HepG2 (cell line): ENCODE measurements at regions not wholly inside any gene's neighbourhood (a gene's known extent, or its start where the extent isn't known, plus 50 kb on each side); places are given as distances from the start of the nearest gene placed in this dataset.

Experiments
- ATAC-seq: fragments of 200-7000 bp; cut with Tn5 transposase; 3 replicates; pipeline ENCODE4 v1.9.1; 2020; ENCODE audit warnings: mild to moderate bottlenecking, moderate library complexity
- BruUV-seq: library from RNA; stranded (reverse); fragments of 400-500 nt; replicated peaks from 2 replicates; lab custom pipeline; 2021; lab: Mats Ljungman, UMichigan
- CTCF ChIA-PET: fragments of 300-600 bp; formaldehyde crosslinking; extraction: SDS; loops from one replicate; lab custom pipeline; 2021; ENCODE audit warnings: low total read pairs, inconsistent platforms, low intra/inter-chr PET ratio; lab: Yijun Ruan, JAX
- POLR2A ChIA-PET: fragments of 350-600 bp; sonication (Branson Sonifier 250); formaldehyde crosslinking; loops from one replicate; lab custom pipeline; 2020; ENCODE audit warnings: antibody characterized with exemption, inconsistent platforms; lab: Yijun Ruan, JAX
- DNase-seq: peaks from one replicate; pipeline ENCODE4 v3.0.0-alpha.2; 2015; ENCODE audit warnings: low spot score
- FAIRE-seq: peaks from 3 replicates; lab custom pipeline; 2011; peaks lifted over from hg19 to GRCh38; lab: Jason Lieb, UNC
- H2AFZ ChIP-seq: one replicate; pipeline ENCODE4 v1.6.1; 2011; ENCODE audit warnings: low read length, inconsistent platforms
- H3K27ac ChIP-seq: fragments of 300-600 bp; 3 replicates; pipeline ENCODE4 v1.8.0; 2011; ENCODE audit warnings: mixed run types, mild to moderate bottlenecking, mixed read lengths, low read length, inconsistent platforms; ENCODE audit not compliant: insufficient read depth; ENCODE audit errors: extremely low read length
- H3K27me3 ChIP-seq, 2 experiments: fragments of 200-600 bp in 1 of 2; 2 replicates in 1 of 2; 3 replicates in 1 of 2; pipeline versions ENCODE4 v1.6.0 to v1.8.0; 2011; ENCODE audit warnings: low read length in 2 of 2, mild to moderate bottlenecking in 2 of 2, moderate library complexity in 2 of 2, inconsistent platforms in 1 of 2; ENCODE audit not compliant: insufficient read depth in 2 of 2, control insufficient read depth in 1 of 2
- H3K36me3 ChIP-seq, 2 experiments: fragments of 200-600 bp in 1 of 2; replicated peaks in 1 of 2; 2 replicates in 1 of 2; 3 replicates in 1 of 2; pipeline versions ENCODE4 v1.5.1 to v1.8.0; 2011; ENCODE audit warnings: low read length in 2 of 2, inconsistent platforms in 1 of 2; ENCODE audit not compliant: insufficient read depth in 2 of 2, control insufficient read depth in 1 of 2
- H3K4me1 ChIP-seq: 2 replicates; pipeline ENCODE4 v1.5.1; 2012; ENCODE audit warnings: low read length, inconsistent platforms; ENCODE audit not compliant: insufficient read depth
- H3K4me2 ChIP-seq: 2 replicates; pipeline ENCODE4 v1.6.0; 2011; ENCODE audit warnings: low read depth, low read length, inconsistent platforms
- H3K4me3 ChIP-seq, 3 experiments: fragments of 200-600 bp in 1 of 3; sonication (generic), shearing (Covaris generic) in 1 of 3; replicated peaks in 1 of 3; 2 replicates each; pipeline ENCODE4 v1.5.1; 2011 to 2016; ENCODE audit warnings: low read length in 3 of 3, inconsistent platforms in 2 of 3, low read depth in 2 of 3, mild to moderate bottlenecking in 2 of 3, control low read depth in 1 of 3, mixed read lengths in 1 of 3; ENCODE audit not compliant: insufficient read depth in 1 of 3
- H3K79me2 ChIP-seq: one replicate; pipeline ENCODE4 v1.6.1; 2011; ENCODE audit warnings: low read length, inconsistent platforms; ENCODE audit not compliant: insufficient read depth
- H3K9ac ChIP-seq: 2 replicates; pipeline ENCODE4 v1.6.0; 2011; ENCODE audit warnings: mild to moderate bottlenecking, low read depth, low read length, inconsistent platforms; ENCODE audit not compliant: insufficient read depth
- H3K9me3 ChIP-seq: 2 replicates; pipeline ENCODE4 v1.5.1; 2012; ENCODE audit warnings: mild to moderate bottlenecking, low read length
- H4K20me1 ChIP-seq: 2 replicates; pipeline ENCODE4 v1.6.0; 2011; ENCODE audit warnings: inconsistent platforms, mild to moderate bottlenecking, low read length, moderate library complexity; ENCODE audit not compliant: insufficient read depth
- E2F2 ChIP-seq: sonication (generic); formaldehyde crosslinking; IDR thresholded peaks from 2 replicates; pipeline ENCODE4 v1.4.0; 2020; ENCODE audit warnings: missing genetic modification reagents, borderline replicate concordance
- GATA4 ChIP-seq: sonication (generic); IDR thresholded peaks from 2 replicates; pipeline ENCODE4 v1.6.1; 2016; ENCODE audit warnings: antibody characterized with exemption, low read depth, borderline replicate concordance
- HMGXB3 ChIP-seq: sonication (generic); formaldehyde crosslinking; IDR thresholded peaks from 2 replicates; pipeline ENCODE4 v1.4.0; 2020; ENCODE audit warnings: missing genetic modification reagents, borderline replicate concordance
- KDM6A ChIP-seq: IDR thresholded peaks from 2 replicates; pipeline ENCODE4 v1.6.1; 2016; ENCODE audit warnings: low read depth
- ZBTB1 ChIP-seq: sonication (generic); formaldehyde crosslinking; IDR thresholded peaks from 2 replicates; pipeline ENCODE4 v1.4.0; 2020; ENCODE audit warnings: missing genetic modification reagents, borderline replicate concordance
- ZNF225 ChIP-seq: sonication (generic); formaldehyde crosslinking; IDR thresholded peaks from 2 replicates; pipeline ENCODE4 v1.4.0; 2020; ENCODE audit warnings: mild to moderate bottlenecking, missing genetic modification reagents
- WGBS: methylation state at CpG from one replicate; pipeline ENCODE4 v1.1.6; 2017; ENCODE audit warnings: low lambda C conversion rate; 5-methylcytosine and 5-hydroxymethylcytosine counted together
- in situ Hi-C: cut with HindIII; loops from 2 replicates; pipeline ENCODE4 v1.10.0; 2017; ENCODE audit warnings: low pct_unique_long_range_greater_than_20kb; ENCODE audit not compliant: extremely low pct_ligation_motif_present
- intact Hi-C: fragments of 100-400 bp; cut with micrococcal nuclease; formaldehyde crosslinking; loops from one replicate; pipeline ENCODE4 v1.10.0; 2022; ENCODE audit not compliant: unreplicated experiment

- TF ChIP-seq HMGXB3 (no peak), KDM6A (CRISPR knock-in tag) (no peak), ZNF225 (CRISPR knock-in tag) (no peak)
Observed at GRCh38 chr4:23972805-23973204, 83.0 kb upstream of the PPARGC1A start (continued).

GRCh38 chr4:23972187-23972586 lies 82.3 kb upstream of the PPARGC1A start:
- peaks cover 11% of the 10 kb centered on the region for H3K4me1 ChIP-seq
- no peak overlapping the region for H2AFZ ChIP-seq
- ATAC-seq (no peak), DNase-seq (no peak), FAIRE-seq (no peak)
- no peaks in the 10 kb centered on the region for H3K9me3 ChIP-seq
- H3K27me3 ChIP-seq, result 0 out of 5 replicates have a peak, but pooled peaks cover 0 to 1% of the 10 kb centered on the region in 2 experiments
- POLR2A ChIA-PET, result no interaction called here
- no peaks in the 10 kb centered on the region for H3K36me3 ChIP-seq
- in situ Hi-C loops, result no loop called here
- H3K4me2 ChIP-seq, result no peak overlapping the region
- CTCF ChIA-PET, result no interaction called here
- no peak overlapping the region for H3K9ac ChIP-seq
- TF ChIP-seq E2F2 (CRISPR knock-in tag) (no peak), GATA4 (no peak), ZBTB1 (no peak)
- 3% methylated on average over 2 of the region's 2 CpGs for WGBS
- H3K79me2 ChIP-seq, result no peaks in the 10 kb centered on the region
- no peaks in the 10 kb centered on the region for H4K20me1 ChIP-seq
- no peak overlapping the region for H3K4me3 ChIP-seq
- BruUV-seq, result no TSS peak
- intact Hi-C loops, result no loop called here
- no peak overlapping the region for H3K27ac ChIP-seq
